ENCODE measurements at regions not wholly inside any gene's neighbourhood (a gene's known extent, or its start where the extent isn't known, plus 50 kb on each side); places are given as distances from the start of the nearest gene placed in this dataset.

DNA sequence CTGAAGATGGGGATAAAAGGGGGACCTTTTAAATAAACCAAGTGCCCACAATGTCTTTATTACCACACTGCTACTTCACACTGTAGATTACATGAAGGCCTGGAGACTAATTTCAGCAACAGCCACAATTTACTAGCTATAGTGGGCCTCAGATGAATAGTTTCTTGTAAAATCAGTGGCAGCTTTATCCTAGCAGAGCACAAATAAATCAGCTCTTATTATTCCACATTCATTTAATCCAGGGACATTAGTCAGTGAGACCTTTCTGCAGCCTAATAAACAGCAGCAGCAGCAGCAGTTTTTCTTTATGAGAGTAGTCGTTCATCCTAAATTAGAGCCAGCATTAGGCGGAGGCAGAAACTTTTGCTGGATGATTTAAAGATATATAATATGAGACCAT lies 542.3 kb downstream of the PSAT1 start:
- Histone ChIP-seq H3K4me2 (ENCODE audit: low read length) (no peak overlapping the region), H3K36me3 (replicated peaks; ENCODE audit: low read depth, low read length) (no peaks in the 10 kb centered on the region), H4K20me1 (ENCODE audit: insufficient read depth, low read length) (no peaks in the 10 kb centered on the region), H3K4me1 (ENCODE audit: low read length) (no peaks in the 10 kb centered on the region), H2AFZ (ENCODE audit: low read depth, low read length) (no peak overlapping the region), H3K79me2 (ENCODE audit: low read length) (no peaks in the 10 kb centered on the region), H3K4me3 (ENCODE audit: low read length) (no peak overlapping the region), H3K27me3 (ENCODE audit: low read depth, low read length) (no peaks in the 10 kb centered on the region), H3K9ac (ENCODE audit: low read length) (no peak overlapping the region), H3K27ac (ENCODE audit: low read length) (no peak overlapping the region), H3K9me3 (ENCODE audit: insufficient read depth, low read length) (no peaks in the 10 kb centered on the region)
- TF ChIP-seq EZH2phosphoT487 (IDR thresholded peaks at IDR 0.05; ENCODE audit: low read depth), result no peak
- TF ChIP-seq, protein P1, sequence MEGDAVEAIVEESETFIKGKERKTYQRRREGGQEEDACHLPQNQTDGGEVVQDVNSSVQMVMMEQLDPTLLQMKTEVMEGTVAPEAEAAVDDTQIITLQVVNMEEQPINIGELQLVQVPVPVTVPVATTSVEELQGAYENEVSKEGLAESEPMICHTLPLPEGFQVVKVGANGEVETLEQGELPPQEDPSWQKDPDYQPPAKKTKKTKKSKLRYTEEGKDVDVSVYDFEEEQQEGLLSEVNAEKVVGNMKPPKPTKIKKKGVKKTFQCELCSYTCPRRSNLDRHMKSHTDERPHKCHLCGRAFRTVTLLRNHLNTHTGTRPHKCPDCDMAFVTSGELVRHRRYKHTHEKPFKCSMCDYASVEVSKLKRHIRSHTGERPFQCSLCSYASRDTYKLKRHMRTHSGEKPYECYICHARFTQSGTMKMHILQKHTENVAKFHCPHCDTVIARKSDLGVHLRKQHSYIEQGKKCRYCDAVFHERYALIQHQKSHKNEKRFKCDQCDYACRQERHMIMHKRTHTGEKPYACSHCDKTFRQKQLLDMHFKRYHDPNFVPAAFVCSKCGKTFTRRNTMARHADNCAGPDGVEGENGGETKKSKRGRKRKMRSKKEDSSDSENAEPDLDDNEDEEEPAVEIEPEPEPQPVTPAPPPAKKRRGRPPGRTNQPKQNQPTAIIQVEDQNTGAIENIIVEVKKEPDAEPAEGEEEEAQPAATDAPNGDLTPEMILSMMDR (IDR thresholded peaks at IDR 0.05; ENCODE audit: low read depth, low read length), result no peak

DNA sequence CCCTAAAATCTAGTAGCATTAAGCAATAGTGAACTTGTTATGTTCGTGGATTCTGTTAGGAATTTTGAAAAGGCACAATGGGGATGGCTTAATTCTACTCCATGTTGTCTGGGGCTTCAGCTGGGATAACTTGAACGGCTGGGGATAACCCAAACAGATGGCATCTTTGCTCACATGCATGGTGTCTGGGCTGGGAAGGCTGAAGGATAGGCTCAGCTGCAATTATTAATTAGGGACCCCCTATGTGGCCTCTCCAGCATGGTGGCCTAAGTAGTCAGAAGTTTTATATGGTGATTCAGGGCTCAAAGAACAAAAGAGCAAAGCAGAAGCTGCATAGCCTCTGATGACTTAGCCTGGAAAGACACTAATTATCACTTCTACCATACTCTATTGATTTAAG lies 551.1 kb downstream of the PSAT1 start:
- H3K27ac ChIP-seq (ENCODE audit: low read length), result no peak overlapping the region

DNA sequence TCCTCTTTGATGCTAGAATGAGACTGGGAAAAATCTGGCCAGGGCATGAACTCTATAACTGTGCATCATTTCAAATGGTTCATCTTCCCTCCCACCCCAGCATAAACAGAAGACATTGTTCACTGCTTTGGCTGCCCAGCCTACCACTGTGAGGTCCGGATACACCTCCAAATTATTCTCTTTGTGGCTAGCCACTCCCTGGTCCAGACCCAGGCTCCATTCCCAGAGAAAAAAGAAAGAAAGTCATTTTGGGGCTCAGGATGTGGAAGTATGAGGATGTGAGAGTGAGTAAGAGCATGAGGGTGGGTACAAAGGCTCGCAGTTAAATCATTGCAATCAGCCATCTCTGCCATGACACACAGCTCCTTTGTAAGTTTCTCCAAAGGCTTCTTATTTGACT lies 559.2 kb downstream of the PSAT1 start:
- no peak overlapping the region for H3K9ac ChIP-seq (ENCODE audit: low read length)
- no peaks in the 10 kb centered on the region for H4K20me1 ChIP-seq (ENCODE audit: insufficient read depth, low read length)
- TF ChIP-seq, protein P1 (IDR thresholded peaks at IDR 0.05; ENCODE audit: low read depth, low read length), result no peak
- TF ChIP-seq EZH2phosphoT487 (IDR thresholded peaks at IDR 0.05; ENCODE audit: low read depth), result no peak
- H3K36me3 ChIP-seq (replicated peaks; ENCODE audit: low read depth, low read length), result no peaks in the 10 kb centered on the region
- H3K79me2 ChIP-seq (ENCODE audit: low read length), result no peaks in the 10 kb centered on the region
- no peak overlapping the region for H3K27ac ChIP-seq (ENCODE audit: low read length)
- H3K27me3 ChIP-seq (ENCODE audit: low read depth, low read length), result no peaks in the 10 kb centered on the region
- H2AFZ ChIP-seq (ENCODE audit: low read depth, low read length), result no peak overlapping the region
- H3K4me3 ChIP-seq (ENCODE audit: low read length), result no peak overlapping the region
- H3K4me1 ChIP-seq (ENCODE audit: low read length), result 0 out of 2 replicates have a peak, but pooled peaks cover 4% of the 10 kb centered on the region
- H3K4me2 ChIP-seq (ENCODE audit: low read length), result no peak overlapping the region
- no peaks in the 10 kb centered on the region for H3K9me3 ChIP-seq (ENCODE audit: insufficient read depth, low read length)

More for the DNA sequence above, 551.1 kb downstream of the PSAT1 start:
- Histone ChIP-seq H3K9me3 (ENCODE audit: insufficient read depth, low read length) (no peaks in the 10 kb centered on the region), H3K9ac (ENCODE audit: low read length) (no peak overlapping the region), H3K27me3 (ENCODE audit: low read depth, low read length) (no peaks in the 10 kb centered on the region), H3K36me3 (replicated peaks; ENCODE audit: low read depth, low read length) (no peaks in the 10 kb centered on the region), H3K4me1 (ENCODE audit: low read length) (no peaks in the 10 kb centered on the region), H4K20me1 (ENCODE audit: insufficient read depth, low read length) (no peaks in the 10 kb centered on the region), H2AFZ (ENCODE audit: low read depth, low read length) (no peak overlapping the region), H3K4me3 (ENCODE audit: low read length) (no peak overlapping the region), H3K79me2 (ENCODE audit: low read length) (no peaks in the 10 kb centered on the region), H3K4me2 (ENCODE audit: low read length) (no peak overlapping the region)
- TF ChIP-seq, protein P1 (IDR thresholded peaks at IDR 0.05; ENCODE audit: low read depth, low read length), result no peak
- TF ChIP-seq EZH2phosphoT487 (IDR thresholded peaks at IDR 0.05; ENCODE audit: low read depth), result no peak

DNA sequence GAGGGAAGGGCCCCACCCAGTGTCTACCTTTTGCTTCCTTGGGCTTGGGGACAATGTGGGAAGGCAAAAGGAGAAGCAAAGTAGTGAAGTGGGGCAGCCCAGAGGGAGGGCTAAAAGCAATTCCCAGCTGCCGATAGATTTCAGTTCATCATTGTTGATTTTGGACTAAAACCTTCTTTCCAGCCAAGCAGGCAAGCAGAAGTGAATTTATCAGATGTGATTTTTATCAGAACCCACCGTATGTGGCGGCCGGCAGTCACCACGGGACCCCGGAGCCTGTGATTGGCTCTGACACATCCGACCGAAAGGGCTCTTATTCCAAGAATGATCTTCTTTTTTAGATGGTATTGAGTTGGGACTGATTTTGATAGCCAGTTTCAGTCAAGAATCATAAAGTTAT lies 559.9 kb downstream of the PSAT1 start:
- TF ChIP-seq, protein P1 (IDR thresholded peaks at IDR 0.05; ENCODE audit: low read depth, low read length), result no peak
- TF ChIP-seq EZH2phosphoT487 (IDR thresholded peaks at IDR 0.05; ENCODE audit: low read depth), result no peak
- Histone ChIP-seq H3K36me3 (replicated peaks; ENCODE audit: low read depth, low read length) (no peaks in the 10 kb centered on the region), H3K9ac (ENCODE audit: low read length) (no peak overlapping the region), H4K20me1 (ENCODE audit: insufficient read depth, low read length) (no peaks in the 10 kb centered on the region), H3K4me1 (ENCODE audit: low read length) (0 out of 2 replicates have a peak, but pooled peaks cover 4% of the 10 kb centered on the region), H3K27ac (ENCODE audit: low read length) (no peak overlapping the region), H3K9me3 (ENCODE audit: insufficient read depth, low read length) (no peaks in the 10 kb centered on the region), H2AFZ (ENCODE audit: low read depth, low read length) (no peak overlapping the region), H3K27me3 (ENCODE audit: low read depth, low read length) (no peaks in the 10 kb centered on the region), H3K79me2 (ENCODE audit: low read length) (no peaks in the 10 kb centered on the region), H3K4me2 (ENCODE audit: low read length) (no peak overlapping the region), H3K4me3 (ENCODE audit: low read length) (no peak overlapping the region)
